DMS114 treated with DMSO at 0.1 percent for 48 hours (cell line): ENCODE measurements at regions not wholly inside any gene's neighbourhood (a gene's known extent, or its start where the extent isn't known, plus 50 kb on each side); places are given as distances from the start of the nearest gene placed in this dataset.

Experiments
- DNase-seq: peaks from one replicate; lab custom pipeline; 2025; ENCODE audit not compliant: unreplicated experiment; lab: John Stamatoyannopoulos, UW

DNA sequence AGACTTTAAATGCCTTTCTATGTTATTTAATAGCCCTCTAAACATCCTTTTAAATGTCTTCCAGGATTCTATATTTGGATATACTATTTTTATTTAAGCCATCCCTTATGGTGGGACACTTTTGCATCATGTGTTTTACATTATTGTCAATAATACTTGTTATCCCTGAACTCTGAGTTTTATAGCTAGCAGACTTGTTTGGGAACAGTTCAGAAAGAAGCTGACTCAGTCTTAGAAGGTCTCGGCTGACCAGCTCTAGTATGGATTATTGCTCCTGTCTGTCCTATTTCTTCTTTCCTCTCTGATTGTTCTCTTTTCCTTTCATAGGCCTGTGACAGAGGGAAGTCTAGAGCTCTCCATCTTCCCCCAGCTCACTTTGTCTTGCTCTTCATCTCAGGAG lies 77.3 kb upstream of the CXCR4 start:
- no peak for DNase-seq

DNA sequence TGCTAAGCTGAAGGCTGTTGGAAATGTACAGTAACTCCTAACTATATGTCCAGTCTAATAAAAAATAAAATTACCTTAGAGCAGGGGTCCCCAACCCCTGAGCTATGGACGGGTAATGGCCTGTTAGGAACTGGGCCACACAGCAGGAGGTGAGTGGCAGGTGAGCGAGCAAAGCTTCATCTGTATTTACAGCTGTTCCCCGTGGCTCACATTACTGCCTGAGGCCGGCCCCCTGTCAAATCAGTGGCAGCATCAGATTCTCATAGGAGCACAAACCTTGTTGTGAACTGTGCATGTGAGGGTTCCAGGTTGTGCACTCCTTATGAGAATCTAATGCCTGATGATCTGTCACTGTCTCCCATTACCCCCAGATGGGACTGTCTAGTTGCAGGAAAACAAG lies 73.1 kb upstream of the CXCR4 start:
- DNase-seq: no peak

GRCh38 chr2:136189221-136189782 lies 71.4 kb upstream of the CXCR4 start:
- DNase-seq: no peak

GRCh38 chr2:136188086-136188485 lies 70.1 kb upstream of the CXCR4 start:
- DNase-seq: no peak

GRCh38 chr2:136185981-136186776 lies 68.2 kb upstream of the CXCR4 start:
- DNase-seq: no peak

DNA sequence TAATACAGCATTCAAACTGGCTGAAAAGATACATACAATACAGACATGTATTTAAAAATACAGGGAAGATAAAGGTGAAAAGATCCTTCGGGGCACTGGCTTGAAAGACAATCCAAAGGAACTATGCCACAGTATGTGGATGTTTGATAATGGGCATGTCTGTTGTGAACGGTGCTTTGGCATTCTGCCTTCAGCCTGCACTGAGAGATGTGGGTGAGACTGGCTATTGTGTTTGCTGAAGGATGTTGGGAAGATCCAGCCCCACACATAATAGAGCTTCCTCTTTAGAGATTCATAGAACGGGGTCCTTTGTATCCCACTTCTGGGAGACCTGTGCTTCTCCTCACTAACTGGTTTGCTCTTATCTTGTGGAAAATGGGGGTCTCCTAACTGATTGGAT lies 65.1 kb upstream of the CXCR4 start:
- no peak for DNase-seq

GRCh38 chr2:136182315-136182714 lies 64.4 kb upstream of the CXCR4 start:
- DNase-seq: no peak

DNA sequence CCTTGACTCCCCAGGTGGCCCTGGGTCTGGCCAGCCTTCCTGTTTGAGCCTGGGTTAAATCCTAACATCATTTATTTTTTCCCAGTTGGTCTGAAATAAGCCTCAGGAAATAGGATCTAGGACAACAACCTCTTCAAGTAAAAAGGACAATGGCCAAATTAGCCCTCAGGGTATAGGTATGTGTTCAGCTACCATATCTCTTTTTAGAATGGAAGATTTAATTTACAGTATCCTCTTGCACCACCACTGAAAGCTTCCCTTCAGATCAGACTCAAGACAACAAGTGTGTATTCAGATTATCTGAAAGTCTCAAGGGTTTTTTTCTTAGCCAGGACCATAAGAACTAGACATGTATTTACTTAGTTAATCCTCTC lies 61.6 kb upstream of the CXCR4 start:
- no peak for DNase-seq

GRCh38 chr2:136178941-136179601 lies 61.1 kb upstream of the CXCR4 start:
- no peak for DNase-seq

GRCh38 chr2:136175868-136176267 lies 57.9 kb upstream of the CXCR4 start:
- DNase-seq: no peak

- no peak for DNase-seq
Observed at GRCh38 chr2:136175466-136175865, 57.5 kb upstream of the CXCR4 start.

DNA sequence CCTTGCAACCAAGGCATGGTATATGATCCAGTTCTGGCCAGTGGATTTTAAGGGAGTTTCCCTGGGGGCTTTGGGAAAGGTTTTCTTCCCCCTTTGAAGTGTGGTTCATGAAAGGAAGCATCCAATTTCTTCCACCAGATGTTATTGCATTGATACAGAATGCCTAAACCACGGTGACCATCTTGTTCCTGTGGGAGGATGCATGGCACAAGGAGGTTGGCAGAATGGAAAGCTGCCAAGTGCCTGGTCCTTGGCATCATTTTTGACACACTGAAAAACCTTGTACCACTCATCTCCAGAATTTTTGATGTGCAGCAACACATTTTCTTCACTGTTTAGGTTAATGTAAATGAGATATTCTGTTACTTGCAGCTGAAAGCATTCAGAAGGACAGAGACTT lies 55.2 kb upstream of the CXCR4 start:
- DNase-seq: no peak

DNA sequence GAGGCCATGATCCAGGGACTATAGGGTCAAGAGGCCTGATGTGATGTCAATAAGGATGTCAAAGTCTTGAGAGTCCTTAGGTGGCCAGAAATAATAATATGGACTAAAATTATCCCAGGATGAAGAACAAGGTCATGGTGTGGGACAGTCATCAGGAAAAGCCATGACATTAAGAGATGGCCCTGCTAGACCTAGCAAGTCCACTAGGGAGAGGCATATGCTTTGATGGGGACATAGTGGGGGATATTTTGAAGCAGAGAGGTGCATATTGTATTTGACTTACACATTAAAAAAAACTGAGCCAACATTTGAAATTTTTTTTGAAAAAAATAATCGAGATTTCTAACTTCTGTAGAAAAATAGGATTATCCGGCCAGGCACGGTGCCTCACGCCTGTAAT lies 53.3 kb upstream of the CXCR4 start:
- DNase-seq: no peak

- DNase-seq: no peak
Observed at GRCh38 chr2:136168720-136169119, 50.8 kb upstream of the CXCR4 start.

DNA sequence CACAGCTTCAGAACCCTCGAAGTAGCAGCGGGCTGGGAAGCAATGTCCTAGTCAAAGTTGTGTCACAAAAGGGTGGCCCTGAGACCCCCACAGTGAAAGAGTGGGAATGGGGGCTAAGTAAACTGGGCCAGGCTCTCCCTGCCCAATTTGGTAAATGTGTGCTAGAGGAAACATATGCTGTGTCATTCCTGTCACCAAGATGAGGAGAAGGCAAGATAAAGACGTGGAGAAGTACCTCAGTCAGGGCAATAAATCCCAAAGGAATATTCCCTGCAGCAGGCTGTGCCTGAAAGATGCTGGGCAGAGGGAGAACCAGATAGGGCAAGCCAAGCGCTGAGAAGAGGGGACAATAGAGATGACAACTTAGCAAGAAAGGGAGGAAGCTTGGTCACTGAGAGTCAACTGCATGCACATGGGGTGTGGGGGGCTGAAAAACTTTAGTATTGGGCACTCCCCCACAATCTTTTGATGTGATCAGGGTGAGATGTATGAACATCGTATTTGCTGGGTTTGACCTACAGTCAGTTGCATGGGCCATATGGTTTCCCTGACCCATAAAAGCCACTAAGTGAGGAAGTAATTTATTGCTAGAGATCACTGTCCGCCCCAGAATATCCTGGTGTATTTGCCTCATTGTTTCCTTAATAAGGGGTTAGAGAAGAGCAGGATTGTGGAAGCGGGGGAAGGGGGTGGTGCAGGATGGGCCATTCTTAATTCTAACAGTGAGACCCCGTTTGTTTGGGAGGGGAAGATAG lies 49.9 kb upstream of the CXCR4 start:
- no peak for DNase-seq
